GM11168 (cell line): ENCODE measurements at regions not wholly inside any gene's neighbourhood (a gene's known extent, or its start where the extent isn't known, plus 50 kb on each side); places are given as distances from the start of the nearest gene placed in this dataset.

Experiments
- in situ Hi-C: fragments of 300-500 bp; cut with MboI; formaldehyde crosslinking; loops from one replicate; pipeline ENCODE4 v1.12.0; 2022; ENCODE audit warnings: low sequenced_read_pairs; ENCODE audit not compliant: unreplicated experiment

DNA sequence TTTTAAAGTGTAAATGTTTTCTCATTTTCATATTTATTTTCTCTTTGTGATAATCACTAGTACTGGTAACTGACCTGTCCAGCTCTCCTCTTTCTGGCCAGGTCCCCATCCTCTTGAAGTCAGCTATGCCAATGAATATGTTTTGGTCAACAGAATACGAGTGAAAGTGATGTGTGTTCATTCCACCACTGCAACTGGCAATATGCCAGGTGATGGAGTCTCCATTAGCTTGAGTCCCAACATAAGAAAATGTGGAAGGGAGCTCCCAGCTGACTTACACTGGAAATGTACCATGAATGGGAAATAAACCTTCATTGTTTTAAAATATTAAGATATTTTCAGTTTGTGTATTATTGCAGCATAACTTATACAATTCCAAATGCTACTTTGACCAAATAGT is 75.8 kb downstream of the CCDC34 start:
- in situ Hi-C loops: no loop called here

DNA sequence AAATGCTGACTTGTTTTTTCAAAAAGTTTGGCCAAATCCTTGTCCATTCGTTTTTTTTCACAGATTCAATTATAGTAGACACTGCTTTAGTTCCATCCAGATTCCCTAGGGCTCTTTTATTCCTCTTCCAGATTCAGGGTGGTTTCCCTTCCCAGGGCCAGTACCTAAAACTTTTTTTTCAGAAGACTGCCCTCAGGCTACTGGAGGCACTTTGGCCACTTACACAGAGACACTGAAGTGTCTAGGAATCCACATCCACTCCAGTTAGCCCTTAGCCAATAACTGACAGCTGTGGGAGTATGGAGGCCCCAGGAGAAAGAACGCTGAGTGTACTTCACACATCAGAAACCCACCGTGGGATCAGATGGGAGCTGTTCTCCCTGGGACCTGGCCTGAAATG is 77.3 kb downstream of the CCDC34 start:
- in situ Hi-C loops: no loop called here

DNA sequence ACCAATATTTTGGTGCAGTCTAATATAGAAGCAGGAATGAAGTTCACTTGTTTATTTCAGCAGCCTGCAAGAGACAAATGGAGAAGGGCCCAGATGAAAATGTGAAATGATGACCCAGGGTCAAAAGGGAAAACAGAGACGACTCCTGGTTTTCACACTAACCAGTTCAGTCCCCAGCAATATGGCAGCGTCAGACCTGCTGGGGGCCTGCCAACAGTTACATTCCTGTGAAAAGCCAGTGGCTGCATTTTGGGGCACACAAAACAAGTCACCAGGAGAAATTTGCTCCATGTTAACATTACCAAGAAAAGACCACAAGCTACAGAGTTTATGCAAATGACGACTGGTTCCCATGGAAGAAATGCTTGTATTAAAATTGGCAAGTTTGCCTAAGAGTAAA is 80.2 kb downstream of the CCDC34 start:
- in situ Hi-C loops: no loop called here

DNA sequence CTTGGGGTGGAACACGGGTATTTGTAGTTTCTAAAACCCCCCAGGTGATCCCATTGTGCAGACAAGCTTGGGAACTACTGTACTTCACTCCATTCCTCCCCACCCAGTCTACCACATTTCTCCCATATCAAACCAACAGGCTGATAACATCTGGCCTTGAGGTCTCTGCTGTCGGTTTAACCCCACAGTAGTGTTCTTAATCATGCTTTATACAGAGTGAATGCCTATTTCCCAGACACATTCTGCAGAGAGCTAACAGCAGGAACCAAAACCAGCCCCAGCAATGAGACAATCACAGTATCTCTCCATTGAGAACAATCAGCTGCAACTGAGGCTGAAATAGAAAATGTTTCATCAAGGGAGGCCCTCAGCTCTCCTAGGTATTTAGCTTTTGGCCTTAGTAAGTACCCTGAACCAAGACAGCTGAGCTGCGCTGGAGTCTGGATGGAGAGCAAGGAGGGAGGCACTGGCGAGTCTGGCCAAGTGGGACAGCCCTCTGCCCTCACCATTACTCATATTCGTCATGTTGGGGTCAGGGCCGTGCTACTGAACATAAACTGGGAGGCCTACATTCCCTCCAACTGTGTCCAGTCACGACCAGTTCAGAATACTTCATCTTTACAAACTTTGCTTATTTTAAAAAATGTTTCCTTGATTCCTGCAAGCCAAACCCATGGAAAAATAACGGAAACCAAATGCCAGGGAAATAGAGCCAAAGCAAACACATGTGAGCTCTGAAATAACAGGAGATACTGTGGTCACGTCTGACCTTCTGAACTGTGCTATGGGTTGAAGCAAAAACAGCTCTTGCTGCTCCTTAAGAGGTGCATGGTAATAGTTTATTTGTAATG is 81.0 kb downstream of the CCDC34 start:
- in situ Hi-C loops: no loop called here

DNA sequence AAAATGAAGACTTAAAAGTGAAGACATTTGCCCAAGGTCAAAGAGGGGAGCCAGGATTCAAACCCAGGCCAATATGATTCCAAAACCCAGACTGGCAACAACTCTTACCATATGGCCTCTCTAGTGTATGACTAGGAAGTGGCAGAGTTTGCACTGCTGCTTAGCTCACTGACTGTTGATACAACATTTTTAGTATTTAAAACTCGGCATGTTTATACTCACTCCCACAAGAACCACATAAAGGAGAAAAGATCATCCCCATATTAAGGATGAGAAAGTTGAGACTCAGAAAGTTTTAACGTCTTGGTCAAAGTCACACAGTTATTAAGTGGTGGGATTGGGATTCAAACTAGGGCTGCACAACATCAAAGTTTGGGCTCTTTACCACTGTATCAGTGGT is 81.7 kb downstream of the CCDC34 start:
- in situ Hi-C loops: no loop called here

DNA sequence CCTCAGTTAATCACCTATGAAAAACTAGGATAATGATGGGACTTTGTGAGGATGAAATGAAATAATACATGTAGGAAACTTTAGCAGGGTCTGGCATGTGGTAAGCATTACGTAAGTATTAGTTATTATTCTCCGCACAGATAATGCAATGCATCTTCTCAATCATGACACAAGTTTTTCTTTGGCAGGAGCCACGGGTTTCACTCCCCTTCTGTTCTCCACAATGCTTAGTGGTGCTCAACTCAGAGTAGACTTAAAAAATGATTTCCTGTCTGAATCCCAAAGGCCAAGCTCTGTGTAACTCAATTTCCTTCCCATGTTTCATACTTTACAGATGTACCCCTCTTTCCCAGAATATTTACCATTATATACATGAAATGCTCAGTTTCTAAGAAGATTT is 82.9 kb downstream of the CCDC34 start:
- in situ Hi-C loops: no loop called here

DNA sequence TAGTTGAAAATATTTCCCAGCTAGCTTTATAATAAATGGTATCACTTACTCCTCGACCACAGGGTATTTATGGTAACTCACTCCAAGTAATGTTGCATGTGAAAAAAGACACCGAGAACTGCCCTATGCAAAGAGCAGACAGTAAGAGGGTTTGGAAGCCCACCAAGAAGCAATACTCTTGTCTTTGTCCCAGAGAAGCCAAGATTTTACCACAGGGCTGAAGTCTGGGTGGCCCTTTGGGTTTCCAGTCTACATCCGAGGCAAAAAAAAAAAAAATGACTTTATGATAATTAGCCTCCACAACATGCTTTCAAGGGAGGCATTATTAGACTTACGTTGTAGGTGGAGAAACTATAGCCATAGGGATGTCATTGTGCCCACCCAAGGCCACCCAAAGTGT is 83.6 kb downstream of the CCDC34 start:
- in situ Hi-C loops: no loop called here

DNA sequence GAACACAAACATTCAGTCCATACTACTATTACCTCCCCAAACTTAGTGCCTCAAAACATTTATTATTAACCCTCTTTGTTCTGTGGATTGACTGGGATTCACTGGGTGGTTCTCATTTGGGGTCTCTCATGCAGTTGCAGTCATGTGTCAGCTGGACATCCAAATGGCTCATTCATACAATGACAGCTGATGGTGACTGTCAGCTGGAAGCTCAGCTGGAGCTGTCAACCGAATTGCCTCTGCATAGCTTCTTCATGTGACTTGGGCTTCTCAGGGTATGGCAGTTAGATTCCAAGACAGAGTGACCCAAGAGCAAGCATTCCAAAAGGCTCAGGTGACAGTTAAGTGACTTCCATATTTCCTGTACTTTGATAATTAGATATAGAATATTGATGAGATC is 85.2 kb downstream of the CCDC34 start:
- in situ Hi-C loops: no loop called here

DNA sequence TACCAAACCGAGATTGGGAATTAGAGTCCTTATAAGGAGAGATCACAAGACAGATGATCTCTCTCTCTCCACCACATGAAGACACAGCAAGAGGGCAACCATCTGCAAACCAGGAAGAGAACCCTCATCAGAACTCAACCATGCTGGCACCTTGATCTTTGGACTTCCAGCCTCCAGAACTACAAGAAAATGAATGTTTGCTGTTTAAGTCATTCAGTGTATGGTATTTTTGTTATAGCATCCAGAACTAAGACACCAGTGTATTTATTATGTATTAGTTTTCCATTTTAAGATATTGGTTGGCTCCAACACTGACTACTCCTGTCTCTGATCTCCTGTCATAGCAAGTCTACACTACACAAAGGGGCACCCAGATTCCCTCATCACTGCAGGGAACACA is 86.9 kb downstream of the CCDC34 start:
- in situ Hi-C loops: no loop called here

DNA sequence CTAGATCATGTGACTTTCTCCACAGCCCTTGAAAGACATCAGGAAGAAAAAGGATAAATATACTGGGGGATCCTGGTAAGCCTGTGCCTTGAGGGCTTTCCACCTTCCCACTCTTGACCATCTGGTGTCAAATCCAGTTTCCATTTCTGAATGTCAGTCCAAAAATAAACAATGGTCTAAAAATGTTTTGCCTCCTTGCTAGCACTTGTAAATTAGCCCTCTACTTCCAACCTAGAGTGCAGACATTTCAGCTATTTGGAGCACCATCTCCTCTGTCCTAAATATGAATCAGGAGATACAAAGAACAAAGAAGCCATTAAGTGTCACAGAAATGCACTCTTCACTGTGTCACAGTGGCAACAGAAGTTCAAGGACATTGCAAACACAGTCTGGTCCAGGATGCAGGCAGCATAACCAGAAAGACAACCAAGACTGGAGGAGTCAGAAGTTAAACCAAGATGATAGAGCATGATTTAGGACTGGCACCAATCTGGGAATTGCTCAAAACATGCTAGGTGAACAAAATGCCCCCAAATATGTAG is 88.1 kb downstream of the CCDC34 start:
- in situ Hi-C loops: no loop called here

DNA sequence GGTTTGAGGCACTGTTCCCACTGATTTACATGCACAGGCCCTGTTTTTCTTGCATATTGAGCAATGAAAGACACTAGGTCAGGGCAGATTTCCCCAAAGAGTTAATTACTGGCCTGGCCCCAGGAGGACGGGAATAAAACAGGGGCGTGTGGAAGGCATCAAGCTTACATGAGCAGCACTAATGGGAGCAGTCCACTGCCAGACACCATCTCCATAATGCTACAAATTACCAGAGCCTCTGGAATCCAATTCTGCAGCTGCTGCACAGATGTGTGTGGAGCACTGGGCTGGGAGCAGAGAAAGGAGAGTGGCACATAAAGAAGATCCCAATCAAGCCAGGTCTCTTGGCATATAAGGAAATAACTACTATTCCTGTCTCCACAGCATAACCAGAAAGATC is 96.9 kb downstream of the CCDC34 start:
- in situ Hi-C loops: no loop called here

DNA sequence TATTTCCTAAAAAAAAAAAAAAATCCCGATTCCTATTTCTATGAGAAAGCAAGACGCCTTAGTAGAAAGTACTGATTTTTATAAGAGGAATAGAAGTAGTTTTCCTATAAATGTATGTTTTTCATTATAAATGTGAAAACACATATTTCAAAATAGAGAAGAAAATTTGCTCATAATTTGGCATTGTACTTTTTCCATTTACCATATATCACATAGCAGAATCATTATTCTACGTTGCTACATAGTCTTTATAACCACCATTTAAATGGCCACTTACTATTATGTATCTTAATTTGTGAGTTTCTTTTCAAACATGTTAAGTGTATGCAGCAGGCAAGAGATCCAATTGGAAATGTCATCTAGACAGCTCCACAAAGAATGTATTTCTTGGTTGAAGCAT is 99.0 kb downstream of the CCDC34 start:
- in situ Hi-C loops: no loop called here

DNA sequence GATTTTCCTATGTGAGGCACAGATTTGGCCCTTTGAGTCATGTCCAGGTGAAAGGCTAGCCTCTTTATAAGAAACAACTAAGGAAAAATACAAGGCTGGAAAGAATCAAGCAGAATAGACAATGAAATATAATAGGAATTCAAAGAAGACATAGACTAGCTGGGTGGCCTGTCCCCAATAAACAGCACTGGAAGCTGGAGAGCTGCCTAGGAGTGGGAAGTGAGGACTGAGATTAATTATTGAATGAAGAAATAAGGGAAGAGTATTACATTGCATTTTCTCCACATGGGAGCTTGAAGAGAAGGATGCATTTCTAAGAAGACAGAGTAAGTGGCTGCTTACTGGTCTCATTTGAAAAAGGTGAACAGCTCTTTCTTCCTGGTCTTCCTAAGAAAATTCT is 100.0 kb downstream of the CCDC34 start:
- in situ Hi-C loops: no loop called here

DNA sequence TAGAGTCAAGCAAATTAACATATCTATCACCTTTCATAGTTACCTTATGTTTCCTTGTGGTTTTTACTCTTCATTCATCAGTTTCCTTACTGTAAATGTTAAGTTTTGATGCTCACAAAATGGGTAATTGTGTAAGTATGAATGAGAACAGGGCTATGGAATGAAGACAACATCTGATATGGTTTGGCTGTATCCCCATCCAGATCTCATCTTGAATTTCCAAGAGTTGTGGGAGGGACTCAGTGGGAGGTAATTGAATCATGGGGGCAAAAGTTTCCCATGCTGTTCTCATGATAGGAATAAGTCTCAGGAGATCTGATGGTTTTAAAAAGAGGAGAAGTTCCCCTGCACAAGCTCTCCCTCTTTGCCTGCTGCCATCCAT is 107.6 kb downstream of the CCDC34 start:
- in situ Hi-C loops: no loop called here

DNA sequence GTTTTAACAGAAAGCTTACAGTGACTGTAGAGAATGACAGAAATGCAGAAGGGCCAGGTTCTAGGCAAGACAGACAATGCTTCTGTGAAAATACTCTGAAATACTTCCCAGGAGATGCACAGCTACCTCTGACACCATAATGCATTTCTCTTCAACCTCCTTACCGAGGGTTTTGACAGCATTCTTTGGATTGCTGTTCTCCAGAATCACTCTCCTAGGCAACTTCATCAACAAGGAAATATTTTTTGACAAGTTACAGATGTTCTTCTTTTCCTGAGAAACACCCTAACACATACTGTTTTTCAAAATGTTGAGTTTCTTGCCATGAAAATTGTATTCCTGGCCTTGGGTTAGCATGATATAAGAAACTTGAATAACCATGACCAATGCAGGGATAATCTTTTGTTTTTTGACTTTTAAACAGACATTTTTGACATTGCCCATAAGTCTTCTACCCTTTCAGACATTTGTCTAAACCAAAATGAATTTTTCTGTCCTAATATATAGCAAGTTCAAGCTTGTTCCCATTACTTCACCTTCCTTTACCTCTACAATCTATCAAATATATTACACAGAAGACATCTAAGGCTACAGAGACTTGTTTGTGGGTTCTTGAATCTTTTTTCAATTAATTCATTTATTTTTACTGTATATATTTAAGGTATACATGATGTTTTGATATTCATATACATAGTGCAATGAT is 108.1 kb downstream of the CCDC34 start:
- in situ Hi-C loops: no loop called here

DNA sequence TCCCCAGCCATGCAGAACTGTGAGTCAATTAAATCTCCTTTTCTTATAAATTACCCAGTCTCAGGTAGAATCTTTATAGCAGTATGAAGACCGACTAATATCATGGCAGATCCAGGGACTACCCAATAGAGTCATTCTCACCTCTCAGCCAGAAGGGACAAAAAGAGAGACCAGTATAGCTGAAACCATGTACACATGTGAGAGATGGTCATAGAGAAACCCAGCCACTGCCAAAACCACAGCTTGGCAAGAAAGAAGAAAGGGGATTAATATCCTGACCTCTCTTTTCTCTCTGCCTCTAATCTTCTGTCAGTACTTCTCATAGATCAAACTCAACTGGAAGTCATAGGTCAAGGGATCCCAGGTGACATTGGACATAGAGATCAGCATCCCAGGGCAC is 109.8 kb downstream of the CCDC34 start:
- in situ Hi-C loops: no loop called here

DNA sequence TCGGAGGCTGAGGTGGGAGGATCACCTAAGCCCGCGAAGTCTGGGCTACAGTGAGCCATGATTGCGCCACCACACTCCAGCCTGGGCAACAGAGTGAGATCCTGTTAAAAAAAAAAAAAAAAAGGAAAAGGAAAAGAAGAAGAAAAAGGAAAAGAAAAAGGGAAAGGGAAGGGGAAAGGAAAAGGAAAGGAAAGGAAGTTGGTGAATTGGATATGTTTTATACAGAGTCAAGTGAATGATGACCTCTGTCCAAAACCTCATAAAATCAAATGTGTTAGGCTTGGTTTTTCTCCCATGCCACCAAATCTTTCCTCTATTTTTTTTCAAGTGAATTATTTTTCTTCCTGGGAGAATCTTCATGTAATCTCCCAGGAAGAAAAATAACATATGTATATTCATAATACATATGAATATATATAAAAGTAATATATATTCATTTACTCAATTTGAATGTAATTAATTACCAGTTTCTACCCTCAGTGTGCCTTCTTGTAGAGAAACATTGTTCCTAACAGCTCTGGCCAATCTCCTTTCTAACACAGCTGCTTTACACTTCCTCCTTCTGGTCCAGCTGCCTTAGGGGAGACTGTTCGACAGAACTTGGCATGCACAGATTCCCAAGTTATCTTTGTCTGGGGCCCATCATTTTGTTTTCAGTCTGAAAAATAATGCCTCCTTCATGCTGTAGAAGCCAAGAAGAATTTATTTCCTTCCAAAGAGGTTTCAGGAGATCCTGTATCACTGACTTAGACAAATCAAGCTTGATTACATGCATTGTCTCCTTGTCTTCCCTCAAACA is 111.9 kb downstream of the CCDC34 start:
- in situ Hi-C loops: no loop called here

DNA sequence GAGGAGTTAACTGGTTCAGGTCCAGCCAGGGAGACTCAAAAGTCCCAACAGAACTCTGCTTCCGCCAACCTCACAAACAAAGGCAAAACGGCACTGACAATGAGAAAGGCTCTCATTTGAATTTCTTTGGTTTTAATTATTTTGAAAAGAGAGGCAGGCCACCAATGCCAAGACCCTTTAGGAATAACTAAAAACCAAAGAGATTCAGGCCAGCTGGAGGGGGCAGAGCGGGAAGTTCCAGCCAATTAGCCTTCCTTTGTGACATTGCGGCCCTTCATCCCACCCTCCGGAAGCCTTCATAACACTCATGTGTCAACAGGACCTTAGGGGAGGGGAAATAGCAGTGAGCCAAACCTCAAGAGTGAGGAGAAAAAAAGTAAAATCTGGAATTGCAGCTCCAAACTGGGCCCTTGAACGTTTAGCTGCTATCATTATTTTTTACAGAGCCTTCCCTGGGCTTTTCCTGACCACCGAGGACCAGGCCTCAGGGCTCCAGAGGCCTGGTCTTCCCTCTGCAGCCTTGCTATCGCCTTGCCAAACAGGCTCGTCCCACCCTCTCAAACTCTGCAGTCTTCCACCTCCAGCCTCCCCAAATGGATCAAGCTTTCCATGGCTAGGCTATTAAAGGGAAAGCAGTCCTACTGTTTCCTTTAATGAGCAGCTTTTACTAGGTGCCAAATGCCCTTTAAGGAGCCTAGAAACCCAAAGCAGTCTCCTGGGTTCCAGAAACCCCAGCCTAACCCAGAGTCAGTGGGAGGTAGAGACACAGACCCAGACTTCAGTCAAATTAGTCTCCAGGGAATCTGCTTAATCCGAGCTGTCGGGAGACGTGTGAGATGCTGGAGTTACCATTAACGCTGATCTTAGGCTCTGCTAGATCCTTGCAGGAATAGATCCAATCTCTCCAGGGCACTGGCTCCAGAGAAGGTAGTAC is 114.2 kb downstream of the CCDC34 start:
- in situ Hi-C loops: no loop called here

DNA sequence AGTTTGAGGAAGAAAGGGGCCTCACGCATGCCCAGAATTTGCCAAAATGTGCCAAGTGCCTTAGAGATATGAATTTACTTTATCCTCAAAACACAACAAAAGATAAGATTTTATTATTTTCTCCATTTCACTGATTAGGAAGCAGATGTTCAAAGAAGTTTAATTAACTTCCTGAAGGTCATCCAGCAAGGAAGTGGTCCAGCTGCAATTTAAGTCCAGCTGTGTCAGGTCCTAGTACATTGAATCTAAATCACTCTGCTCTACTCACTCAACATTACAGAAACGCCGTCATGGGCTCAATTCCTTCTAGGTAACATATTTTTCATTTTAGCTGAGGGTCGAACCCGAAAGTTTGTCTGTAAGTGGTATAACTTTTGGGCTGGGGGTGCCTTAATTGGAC is 115.4 kb downstream of the CCDC34 start:
- in situ Hi-C loops: no loop called here

DNA sequence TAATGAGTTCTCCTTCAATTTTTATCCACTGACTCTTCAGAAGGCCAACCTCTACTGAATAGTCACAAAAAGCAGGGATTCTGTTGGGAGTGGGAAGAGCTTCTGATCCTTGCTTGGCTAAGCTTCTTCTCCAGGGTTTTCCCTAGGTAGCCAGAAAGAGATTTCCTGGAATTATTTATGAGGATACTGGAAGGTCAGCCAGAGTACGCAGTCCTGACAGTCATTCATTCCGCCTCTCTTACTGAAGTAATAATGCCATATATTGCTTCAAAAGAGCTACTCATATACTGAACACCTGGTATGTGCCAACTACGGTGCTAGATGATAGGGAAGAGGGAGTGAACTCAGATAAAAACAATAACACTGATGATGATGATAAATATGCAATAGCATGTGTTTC is 116.1 kb downstream of the CCDC34 start:
- in situ Hi-C loops: no loop called here
